ENCODE measurements at regions not wholly inside any gene's neighbourhood (a gene's known extent, or its start where the extent isn't known, plus 50 kb on each side); places are given as distances from the start of the nearest gene placed in this dataset.

- TF ChIP-seq RFX5 (IDR thresholded peaks at IDR 0.05; ENCODE audit: low read depth, low read length) (no peak), CTCF (conservative IDR thresholded peaks at IDR 0.05; ENCODE audit: low read depth, low read length) (no peak), MAZ (IDR thresholded peaks at IDR 0.05; ENCODE audit: borderline replicate concordance, low read depth, low read length) (no peak), POLR2A (IDR thresholded peaks at IDR 0.05; ENCODE audit: low read depth, low read length) (no peak), BHLHE40 (IDR thresholded peaks at IDR 0.05; ENCODE audit: low read depth, low read length) (no peak), MAFK (IDR thresholded peaks at IDR 0.05; ENCODE audit: low read depth, low read length) (no peak), MXI1 (IDR thresholded peaks at IDR 0.05; ENCODE audit: borderline replicate concordance, low read depth, low read length) (no peak), USF2 (IDR thresholded peaks at IDR 0.05; ENCODE audit: low read depth, low read length) (no peak), RAD21 (IDR thresholded peaks at IDR 0.05; ENCODE audit: low read length) (no peak)
Measured at GRCh38 chr3:148373961-148374360, 323.7 kb upstream of the AGTR1 start.

Measured in IMR-90 (cell line).